PC-3 (cell line): ENCODE measurements at regions not wholly inside any gene's neighbourhood (a gene's known extent, or its start where the extent isn't known, plus 50 kb on each side); places are given as distances from the start of the nearest gene placed in this dataset.
"Not testable (repeated sequence)": the region's sequence is repeated elsewhere in the genome, so short reads cannot be mapped to it uniquely, and the experiment has no call there.

Source experiments
- EZH2 ChIP-seq: fragments of 300-600 bp; sonication (generic); IDR thresholded peaks from one replicate; pipeline ENCODE4 v1.6.1; 2017; ENCODE audit warnings: antibody characterized with exemption, mild to moderate bottlenecking, low read length; ENCODE audit not compliant: unreplicated experiment
- TF ChIP-seq, protein P1 (sequence below): fragments of 300-600 bp; sonication (generic); conservative IDR thresholded peaks from 2 replicates; pipeline ENCODE4 v1.5.1; 2017; ENCODE audit warnings: antibody characterized with exemption, low read depth, mild to moderate bottlenecking, low read length

DNA sequence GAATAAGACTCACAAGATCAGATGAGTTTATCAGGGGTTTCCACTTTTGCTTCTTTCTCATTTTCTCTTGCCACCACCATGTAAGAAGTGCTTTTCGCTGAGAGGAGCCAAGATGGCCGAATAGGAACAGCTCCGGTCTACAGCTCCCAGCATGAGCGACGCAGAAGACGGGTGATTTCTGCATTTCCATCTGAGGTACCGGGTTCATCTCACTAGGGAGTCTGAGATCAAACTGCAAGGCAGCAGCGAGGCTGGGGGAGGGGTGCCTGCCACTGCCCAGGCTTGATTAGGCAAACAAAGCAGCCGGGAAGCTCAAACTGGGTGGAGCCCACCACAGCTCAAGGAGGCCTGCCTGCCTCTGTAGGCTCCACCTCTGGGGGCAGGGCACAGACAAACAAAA is 285.1 kb downstream of the MATN1 start:
- TF ChIP-seq, protein P1, sequence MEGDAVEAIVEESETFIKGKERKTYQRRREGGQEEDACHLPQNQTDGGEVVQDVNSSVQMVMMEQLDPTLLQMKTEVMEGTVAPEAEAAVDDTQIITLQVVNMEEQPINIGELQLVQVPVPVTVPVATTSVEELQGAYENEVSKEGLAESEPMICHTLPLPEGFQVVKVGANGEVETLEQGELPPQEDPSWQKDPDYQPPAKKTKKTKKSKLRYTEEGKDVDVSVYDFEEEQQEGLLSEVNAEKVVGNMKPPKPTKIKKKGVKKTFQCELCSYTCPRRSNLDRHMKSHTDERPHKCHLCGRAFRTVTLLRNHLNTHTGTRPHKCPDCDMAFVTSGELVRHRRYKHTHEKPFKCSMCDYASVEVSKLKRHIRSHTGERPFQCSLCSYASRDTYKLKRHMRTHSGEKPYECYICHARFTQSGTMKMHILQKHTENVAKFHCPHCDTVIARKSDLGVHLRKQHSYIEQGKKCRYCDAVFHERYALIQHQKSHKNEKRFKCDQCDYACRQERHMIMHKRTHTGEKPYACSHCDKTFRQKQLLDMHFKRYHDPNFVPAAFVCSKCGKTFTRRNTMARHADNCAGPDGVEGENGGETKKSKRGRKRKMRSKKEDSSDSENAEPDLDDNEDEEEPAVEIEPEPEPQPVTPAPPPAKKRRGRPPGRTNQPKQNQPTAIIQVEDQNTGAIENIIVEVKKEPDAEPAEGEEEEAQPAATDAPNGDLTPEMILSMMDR = not testable (repeated sequence)
- TF ChIP-seq EZH2 = not testable (repeated sequence)
